Putamen (tissue), 1 donor: ENCODE measurements at regions not wholly inside any gene's neighbourhood (a gene's known extent, or its start where the extent isn't known, plus 50 kb on each side); places are given as distances from the start of the nearest gene placed in this dataset.
"Not testable (repeated sequence)": the region's sequence is repeated elsewhere in the genome, so short reads cannot be mapped to it uniquely, and the experiment has no call there.

ENCODE experiments used
- DNase-seq: peaks from one replicate; pipeline ENCODE4 v3.0.0-alpha.2; 2016; ENCODE audit warnings: low spot score

GRCh38 chr3:187536185-187536584 lies 134.0 kb downstream of the SST start:
- DNase-seq = no peak

GRCh38 chr3:187533797-187534196 lies 136.4 kb downstream of the SST start:
- no peak for DNase-seq

DNA sequence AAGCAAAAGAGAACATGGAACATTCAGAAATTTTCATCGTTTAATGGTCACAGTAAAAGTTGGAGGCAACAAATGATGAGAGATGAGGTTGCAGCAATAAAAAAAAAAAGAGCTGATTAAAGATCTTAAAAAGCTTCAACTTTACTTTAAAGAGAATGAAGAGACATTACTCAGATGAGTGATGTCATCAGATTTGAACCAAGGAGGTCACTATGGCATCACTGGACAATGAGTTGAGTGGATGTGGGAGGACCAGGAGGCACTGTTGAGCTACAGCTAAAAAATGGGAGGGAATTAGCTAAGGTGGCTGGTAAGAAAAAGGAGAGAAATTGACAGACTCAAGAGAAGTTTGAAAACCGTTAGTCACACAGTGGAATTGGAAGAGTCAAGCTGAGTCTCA lies 138.4 kb downstream of the SST start:
- DNase-seq = no peak

- DNase-seq = no peak
Observed at GRCh38 chr3:187522890-187523289, 147.3 kb downstream of the SST start.

GRCh38 chr3:187522293-187522692 lies 147.9 kb downstream of the SST start:
- DNase-seq = no peak

- no peak for DNase-seq
Observed at GRCh38 chr3:187521546-187521945, 148.6 kb downstream of the SST start.

DNA sequence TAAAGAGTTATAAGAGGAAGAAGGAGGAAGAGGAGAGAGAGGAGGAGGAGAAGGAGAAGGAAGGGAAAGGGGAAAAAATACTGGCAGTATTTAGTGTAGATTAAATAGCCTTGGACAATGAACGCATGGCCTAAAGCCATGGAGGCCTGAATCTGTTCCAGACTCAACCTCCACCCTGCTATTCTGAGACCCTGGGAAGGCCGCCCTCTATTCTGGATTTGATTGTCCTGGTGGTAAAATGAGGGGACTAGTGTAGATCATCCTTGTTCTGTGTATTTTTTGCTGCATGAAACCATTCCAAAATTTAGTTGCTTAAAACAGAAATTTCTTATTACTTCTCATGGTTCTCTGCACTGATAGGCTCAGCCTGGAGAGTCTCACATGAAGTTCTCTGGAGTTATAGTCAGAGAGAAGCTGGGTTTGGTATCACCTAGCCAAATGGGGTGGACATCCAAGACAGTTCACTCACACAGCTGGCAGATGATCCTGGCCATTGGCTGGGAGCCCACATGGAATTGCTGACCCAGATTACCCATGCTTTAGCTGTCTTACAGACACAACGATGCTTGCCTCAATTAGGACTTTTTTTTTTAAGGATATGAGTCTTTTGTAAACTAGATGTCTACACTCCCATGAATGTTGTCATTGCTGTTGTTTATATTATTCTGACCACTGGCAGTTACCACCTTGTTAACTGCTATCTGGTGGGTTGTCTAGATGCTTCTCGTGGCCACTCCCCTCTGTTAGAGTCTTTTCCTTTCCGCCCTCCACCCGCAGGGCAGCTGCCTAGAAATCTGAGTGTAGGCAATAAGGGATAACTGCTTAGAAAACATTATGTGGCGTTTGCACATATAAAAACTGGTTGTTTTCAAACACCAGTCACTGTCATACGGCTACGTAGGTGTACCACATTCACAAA lies 149.9 kb downstream of the SST start:
- no peak for DNase-seq

DNA sequence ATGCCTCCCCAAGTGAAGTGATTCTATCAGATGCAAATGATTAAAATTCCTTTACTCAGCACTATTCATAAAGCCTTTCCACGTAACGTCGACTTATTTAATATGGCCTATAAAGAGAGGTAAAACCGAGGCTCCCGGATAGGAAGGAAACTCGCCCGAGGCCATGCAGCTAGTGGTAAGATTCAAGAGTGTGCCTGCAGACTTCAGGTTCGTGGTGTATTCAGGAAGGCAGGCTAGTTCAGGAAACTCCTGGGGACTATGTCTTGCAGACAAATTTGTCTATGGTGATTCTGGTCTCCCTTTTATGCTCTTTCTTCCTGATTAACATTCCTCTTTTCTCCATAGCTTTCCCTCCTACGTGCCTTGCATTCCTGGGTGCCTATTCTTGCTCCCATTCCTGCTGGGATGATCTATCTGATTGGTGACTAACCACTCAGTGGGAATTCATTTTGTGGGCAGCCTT lies 150.7 kb downstream of the SST start:
- no peak for DNase-seq

GRCh38 chr3:187518616-187519015 lies 150.4 kb downstream of the RTP4 start:
- DNase-seq = no peak

DNA sequence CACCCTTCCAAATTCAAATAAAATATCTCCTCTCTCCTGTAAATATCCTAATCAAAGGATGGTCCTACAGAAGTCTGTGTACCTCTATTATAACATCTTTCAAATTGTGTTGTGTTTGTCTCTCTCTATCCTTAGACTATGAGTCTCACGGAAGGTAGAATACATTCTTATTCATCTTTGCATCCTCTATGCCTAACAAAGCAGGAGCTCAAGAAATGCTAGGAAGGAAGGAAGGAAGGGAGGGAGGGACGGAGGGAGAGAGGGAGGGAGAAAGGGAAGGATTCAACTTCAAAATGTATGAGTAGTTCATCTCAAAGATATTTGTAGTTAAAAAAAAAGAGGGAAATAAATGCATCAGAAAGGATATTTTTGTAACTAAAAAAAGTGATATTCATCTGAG lies 150.0 kb downstream of the RTP4 start:
- DNase-seq = no peak

GRCh38 chr3:187516446-187517185 lies 148.4 kb downstream of the RTP4 start:
- no peak for DNase-seq

- DNase-seq = no peak
Observed at GRCh38 chr3:187507905-187508304, 139.7 kb downstream of the RTP4 start.

DNA sequence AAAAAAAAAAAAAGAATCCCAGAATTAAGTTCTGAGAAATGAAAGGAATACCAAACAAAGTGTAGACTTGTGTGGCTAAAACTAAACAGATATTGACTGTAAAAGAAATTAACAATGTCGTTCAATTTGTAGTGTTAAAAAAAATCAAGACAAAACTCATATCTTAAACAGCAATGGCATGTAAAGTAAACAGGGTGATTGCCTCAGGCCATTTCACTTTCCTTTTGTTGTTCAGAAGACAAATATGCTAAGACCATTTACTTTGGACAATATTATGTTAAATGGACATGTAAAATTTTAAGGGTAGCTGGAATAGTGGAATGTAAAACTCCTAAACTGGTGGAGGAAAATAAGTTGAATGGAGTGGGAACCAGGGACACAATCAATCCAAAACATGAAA lies 139.1 kb downstream of the RTP4 start:
- DNase-seq = no peak

GRCh38 chr3:187504435-187504834 lies 136.2 kb downstream of the RTP4 start:
- DNase-seq = no peak

DNA sequence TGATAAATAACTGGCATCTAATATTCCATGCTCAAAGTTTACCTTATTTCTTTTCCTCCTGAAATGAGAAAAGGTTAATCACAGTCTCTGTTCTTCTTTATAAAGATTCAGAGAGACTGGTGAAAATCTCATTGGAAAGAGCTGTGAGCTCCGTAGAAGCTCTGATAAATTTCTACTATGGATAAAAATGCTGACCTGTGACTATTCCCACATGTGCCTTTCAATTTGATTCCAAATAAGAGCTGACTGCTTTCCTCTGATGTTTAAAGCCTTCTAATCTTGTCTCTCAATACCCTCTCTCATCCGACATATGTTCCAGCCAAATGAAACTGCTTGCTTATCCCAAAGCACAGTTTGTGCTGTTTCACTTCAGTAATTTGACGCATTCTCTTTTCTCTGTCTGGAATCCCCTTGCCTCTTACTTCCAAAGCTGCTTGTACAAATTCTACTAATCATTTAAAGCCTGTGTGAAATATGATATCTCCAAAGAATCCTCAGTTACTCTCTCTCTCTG lies 130.1 kb downstream of the RTP4 start:
- no peak for DNase-seq

DNA sequence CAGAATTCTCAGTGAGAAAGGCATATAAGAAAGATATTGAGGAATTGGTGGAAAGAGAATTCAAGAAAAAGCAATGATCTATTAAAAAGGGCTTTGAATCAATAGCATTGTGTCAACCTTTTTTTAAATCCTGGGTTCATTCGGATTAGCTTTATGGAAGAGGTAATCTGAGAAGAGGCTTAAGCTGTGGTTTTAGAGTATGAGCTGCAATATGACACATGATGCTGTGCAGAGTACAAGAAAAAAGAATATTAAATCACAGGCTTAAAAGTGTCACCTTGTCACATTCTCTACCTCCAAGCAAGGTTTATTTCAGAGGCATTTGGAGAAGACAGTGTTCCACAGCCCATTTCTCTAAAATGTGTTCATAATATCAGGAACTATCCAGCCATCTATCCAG lies 128.9 kb downstream of the RTP4 start:
- no peak for DNase-seq

GRCh38 chr3:187494056-187494455 lies 125.9 kb downstream of the RTP4 start:
- DNase-seq = not testable (repeated sequence)

DNA sequence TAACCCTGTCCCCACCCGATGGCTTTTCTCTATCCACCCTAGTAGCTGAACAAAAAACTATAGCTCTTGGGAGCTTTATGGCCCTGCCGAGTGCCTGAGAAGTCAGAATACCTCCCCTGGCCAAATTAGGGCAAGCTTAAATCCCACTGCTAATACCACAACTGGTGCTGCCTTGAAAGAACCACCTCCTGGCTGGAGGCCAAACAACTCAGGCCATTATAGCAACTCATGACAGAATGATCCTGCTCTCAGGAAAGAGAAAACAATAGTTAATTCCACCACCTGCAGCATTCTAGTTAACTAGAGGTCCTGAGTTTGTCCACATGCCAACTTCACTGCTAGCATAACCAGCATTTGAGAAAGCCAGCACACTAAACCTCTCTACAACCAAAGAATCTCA lies 123.2 kb downstream of the RTP4 start:
- DNase-seq = no peak

DNA sequence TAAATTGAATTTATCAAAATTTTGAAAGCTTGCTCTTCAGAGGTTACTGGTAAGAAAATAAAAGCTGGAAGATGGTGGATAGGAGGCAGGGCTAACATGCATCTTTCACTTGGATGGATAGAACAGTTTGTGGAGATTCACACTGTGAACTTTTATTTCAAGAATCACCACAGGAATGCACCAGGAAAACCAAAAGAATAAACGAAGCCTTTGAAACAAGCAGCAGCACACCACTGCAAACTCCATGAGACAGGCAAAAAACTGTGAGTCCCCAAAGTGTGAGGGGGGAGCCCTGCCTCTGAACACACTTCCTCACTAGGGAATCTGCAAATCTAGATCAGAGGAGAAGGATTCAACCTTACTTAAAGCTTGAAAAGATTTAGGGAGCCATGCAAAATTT lies 122.2 kb downstream of the RTP4 start:
- no peak for DNase-seq

DNA sequence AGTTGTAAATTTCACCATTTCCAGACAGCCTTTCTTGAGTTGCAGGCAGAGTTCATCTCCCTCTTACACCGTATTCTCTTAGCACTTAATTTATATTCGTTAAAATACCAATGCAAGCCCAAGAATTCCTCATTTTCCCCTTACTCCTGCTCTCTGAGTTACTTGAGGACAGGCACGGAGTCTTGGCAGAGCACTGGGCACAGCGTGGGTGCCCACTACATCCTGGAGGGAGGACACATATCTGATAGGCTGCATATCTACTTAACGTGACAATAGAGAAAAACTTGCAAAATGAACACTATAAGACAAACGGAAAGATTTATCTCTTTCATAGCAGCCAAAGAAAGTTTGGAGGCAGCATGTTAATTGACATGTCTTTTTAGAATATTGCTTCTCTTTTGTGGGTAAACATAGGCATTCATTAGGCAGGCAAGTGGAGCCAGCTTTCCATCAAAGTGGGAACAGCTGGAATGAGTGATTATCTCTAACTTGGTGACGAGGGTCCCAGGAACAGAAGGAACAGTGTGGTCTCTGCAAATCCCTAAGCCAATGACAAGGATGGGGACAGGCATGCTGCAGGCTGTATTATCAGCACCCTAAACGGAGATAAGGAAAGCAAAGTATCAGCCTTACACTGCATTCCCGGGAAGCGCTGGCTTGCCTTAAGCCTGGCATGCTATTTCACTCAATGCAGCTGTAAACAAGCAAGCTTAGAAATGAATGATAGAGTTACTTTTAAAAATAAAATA lies 116.5 kb downstream of the RTP4 start:
- DNase-seq = no peak

GRCh38 chr3:187481426-187481825 lies 113.2 kb downstream of the RTP4 start:
- no peak for DNase-seq

GRCh38 chr3:187475613-187476012 lies 107.4 kb downstream of the RTP4 start:
- DNase-seq = not testable (repeated sequence)
